Mesenchymal stem cell (in vitro differentiated cells and primary cell): ENCODE measurements at regions not wholly inside any gene's neighbourhood (a gene's known extent, or its start where the extent isn't known, plus 50 kb on each side); places are given as distances from the start of the nearest gene placed in this dataset.

Experiments
- DNase-seq: peaks from one replicate; pipeline ENCODE4 v3.0.0-alpha.2; 2013
- H2AFZ ChIP-seq: one replicate; pipeline ENCODE4 v1.6.1; 2013; ENCODE audit warnings: low read depth, mild to moderate bottlenecking, control low read depth, inconsistent platforms, low read length, moderate library complexity
- H2AK5ac ChIP-seq: 2 replicates; pipeline ENCODE4 v1.6.1; 2013; ENCODE audit warnings: low read length, moderate library complexity, mild to moderate bottlenecking, inconsistent platforms; ENCODE audit not compliant: severe bottlenecking
- H2BK120ac ChIP-seq: one replicate; pipeline ENCODE4 v1.6.1; 2013; ENCODE audit warnings: low read depth, mild to moderate bottlenecking, inconsistent platforms, low read length, moderate library complexity
- H2BK12ac ChIP-seq, 2 experiments: one replicate each; pipeline ENCODE4 v1.6.1; 2013; ENCODE audit warnings: inconsistent platforms in 2 of 2, low read length in 2 of 2, mild to moderate bottlenecking in 2 of 2, moderate library complexity in 2 of 2, control low read depth in 1 of 2
- H2BK15ac ChIP-seq: one replicate; pipeline ENCODE4 v1.6.1; 2013; ENCODE audit warnings: mild to moderate bottlenecking, low read depth, inconsistent platforms; ENCODE audit not compliant: poor library complexity, severe bottlenecking
- H2BK5ac ChIP-seq: 2 replicates; pipeline ENCODE4 v1.6.1; 2013; ENCODE audit warnings: low read depth, mild to moderate bottlenecking, low read length, control low read depth, inconsistent platforms; ENCODE audit not compliant: poor library complexity, severe bottlenecking
- H3K14ac ChIP-seq, 2 experiments: one replicate each; pipeline ENCODE4 v1.6.1; 2013; ENCODE audit warnings: inconsistent platforms in 2 of 2, low read length in 2 of 2, control low read depth in 1 of 2, mild to moderate bottlenecking in 1 of 2, moderate library complexity in 1 of 2
- H3K18ac ChIP-seq, 2 experiments: one replicate each; pipeline ENCODE4 v1.6.1; 2013; ENCODE audit warnings: inconsistent platforms in 2 of 2, low read length in 2 of 2, control low read depth in 1 of 2, low read depth in 1 of 2, mild to moderate bottlenecking in 1 of 2
- H3K23ac ChIP-seq, 2 experiments: one replicate each; pipeline ENCODE4 v1.6.1; 2013; ENCODE audit warnings: inconsistent platforms in 2 of 2, low read length in 2 of 2, mild to moderate bottlenecking in 2 of 2, moderate library complexity in 2 of 2, control low read depth in 1 of 2
- H3K27ac ChIP-seq: 2 replicates; pipeline ENCODE4 v1.5.1; 2013; ENCODE audit warnings: mild to moderate bottlenecking, moderate library complexity, low read length, control low read depth, inconsistent platforms; ENCODE audit not compliant: poor library complexity, severe bottlenecking
- H3K27me3 ChIP-seq, 2 experiments: 2 replicates each; pipeline versions ENCODE4 v1.6.1 to v1.7.0; 2013; ENCODE audit warnings: low read length in 2 of 2, mild to moderate bottlenecking in 2 of 2, moderate library complexity in 2 of 2, control low read depth in 1 of 2, inconsistent platforms in 1 of 2; ENCODE audit not compliant: control insufficient read depth in 1 of 2, insufficient read depth in 1 of 2
- H3K36me3 ChIP-seq, 2 experiments: 2 replicates each; pipeline versions ENCODE4 v1.6.1 to v1.7.0; 2013; ENCODE audit warnings: low read length in 2 of 2, control low read depth in 1 of 2, inconsistent platforms in 1 of 2, low read depth in 1 of 2, mild to moderate bottlenecking in 1 of 2; ENCODE audit not compliant: insufficient read depth in 2 of 2, control insufficient read depth in 1 of 2
- H3K4ac ChIP-seq, 2 experiments: one replicate each; pipeline ENCODE4 v1.6.1; 2013; ENCODE audit warnings: inconsistent platforms in 2 of 2, low read length in 2 of 2, mild to moderate bottlenecking in 2 of 2, moderate library complexity in 2 of 2, control low read depth in 1 of 2, low read depth in 1 of 2
- H3K4me1 ChIP-seq: 2 replicates; pipeline ENCODE4 v1.6.1; 2013; ENCODE audit warnings: low read depth, low read length, control low read depth; ENCODE audit not compliant: control insufficient read depth, insufficient read depth
- H3K4me2 ChIP-seq: 2 replicates; pipeline ENCODE4 v1.6.1; 2013; ENCODE audit warnings: low read length, mild to moderate bottlenecking, inconsistent platforms; ENCODE audit not compliant: poor library complexity, severe bottlenecking
- H3K4me3 ChIP-seq, 2 experiments: 2 replicates each; pipeline versions ENCODE4 v1.5.1 to v1.7.0; 2013; ENCODE audit warnings: low read length in 2 of 2, mild to moderate bottlenecking in 2 of 2, control low read depth in 1 of 2, low read depth in 1 of 2; ENCODE audit not compliant: insufficient read depth in 1 of 2
- H3K79me1 ChIP-seq: replicated peaks from 2 replicates; pipeline ENCODE4 v1.6.1; 2013; ENCODE audit warnings: mild to moderate bottlenecking, control low read depth, low read length, inconsistent platforms; ENCODE audit not compliant: poor library complexity, severe bottlenecking
- H3K9ac ChIP-seq: 2 replicates; pipeline ENCODE4 v1.7.0; 2013; ENCODE audit warnings: mild to moderate bottlenecking, low read length, moderate library complexity
- H3K9me3 ChIP-seq: 2 replicates; pipeline ENCODE4 v1.7.0; 2013; ENCODE audit warnings: mild to moderate bottlenecking, low read length; ENCODE audit not compliant: control insufficient read depth
- H4K8ac ChIP-seq: one replicate; pipeline ENCODE4 v1.6.1; 2013; ENCODE audit warnings: inconsistent platforms, mild to moderate bottlenecking, low read length, moderate library complexity
- H4K91ac ChIP-seq: one replicate; pipeline ENCODE4 v1.6.1; 2013; ENCODE audit warnings: mild to moderate bottlenecking, low read length, inconsistent platforms
- WGBS: methylation state at CpG from one replicate; pipeline ENCODE4 v1.1.7; 2013; ENCODE audit warnings: mixed read lengths; 5-methylcytosine and 5-hydroxymethylcytosine counted together

- no peaks in the 10 kb centered on the region for H3K36me3 ChIP-seq
- no peak overlapping the region for H3K9ac ChIP-seq
- H3K9me3 ChIP-seq = no peaks in the 10 kb centered on the region
- WGBS = 88% methylated on average over 4 of the region's 4 CpGs
- no peak overlapping the region for H3K4ac ChIP-seq
- H3K14ac ChIP-seq = no peak overlapping the region
- no peak overlapping the region for H2BK5ac ChIP-seq
- no peak overlapping the region for H2BK12ac ChIP-seq
- no peak overlapping the region for H3K4me2 ChIP-seq
- no peak overlapping the region for H4K8ac ChIP-seq
- H2BK15ac ChIP-seq = no peak overlapping the region
- H3K4me1 ChIP-seq = no peaks in the 10 kb centered on the region
- H4K91ac ChIP-seq = no peak overlapping the region
- H3K23ac ChIP-seq = no peak overlapping the region
- no peak overlapping the region for H2AFZ ChIP-seq
- no peaks in the 10 kb centered on the region for H3K79me1 ChIP-seq
- no peak overlapping the region for H3K4me3 ChIP-seq
- DNase-seq = no peak
- no peak overlapping the region for H3K18ac ChIP-seq
- no peak overlapping the region for H2BK120ac ChIP-seq
- H3K27ac ChIP-seq = no peak overlapping the region
- no peak overlapping the region for H2AK5ac ChIP-seq
- H3K27me3 ChIP-seq = no peaks in the 10 kb centered on the region
Measured at GRCh38 chr10:125605167-125605566, 77.8 kb downstream of the TEX36 start.

- H3K9ac ChIP-seq = no peak overlapping the region
- H3K4me2 ChIP-seq = no peak overlapping the region
- H3K18ac ChIP-seq = no peak overlapping the region
- no peak for DNase-seq
- no peak overlapping the region for H3K4me3 ChIP-seq
- H3K36me3 ChIP-seq = no peaks in the 10 kb centered on the region
- H3K9me3 ChIP-seq = peaks cover 5% of the 10 kb centered on the region
- H3K79me1 ChIP-seq = no peaks in the 10 kb centered on the region
- no peak overlapping the region for H2AFZ ChIP-seq
- no peak overlapping the region for H2BK120ac ChIP-seq
- H2AK5ac ChIP-seq = no peak overlapping the region
- no peak overlapping the region for H2BK12ac ChIP-seq
- no peak overlapping the region for H3K4ac ChIP-seq
- H3K4me1 ChIP-seq = no peaks in the 10 kb centered on the region
- no peak overlapping the region for H3K14ac ChIP-seq
- H2BK15ac ChIP-seq = no peak overlapping the region
- no peak overlapping the region for H4K91ac ChIP-seq
- no peak overlapping the region for H2BK5ac ChIP-seq
- no peak overlapping the region for H4K8ac ChIP-seq
- no peak overlapping the region for H3K23ac ChIP-seq
- 83% methylated on average over 13 of the region's 13 CpGs for WGBS
- no peak overlapping the region for H3K27ac ChIP-seq
- no peaks in the 10 kb centered on the region for H3K27me3 ChIP-seq
Measured at GRCh38 chr10:125602825-125603224, 80.1 kb downstream of the TEX36 start.

- Histone ChIP-seq H4K91ac (no peak overlapping the region), H2BK12ac (no peak overlapping the region), H3K27ac (no peak overlapping the region), H4K8ac (no peak overlapping the region), H3K18ac (no peak overlapping the region), H3K4me1 (no peaks in the 10 kb centered on the region), H3K23ac (no peak overlapping the region), H3K4ac (no peak overlapping the region), H3K4me2 (no peak overlapping the region), H3K79me1 (no peaks in the 10 kb centered on the region), H3K14ac (no peak overlapping the region), H2BK5ac (no peak overlapping the region), H3K9ac (no peak overlapping the region), H2BK15ac (no peak overlapping the region), H3K4me3 (no peak overlapping the region), H3K9me3 (peaks cover 29% of the 10 kb centered on the region), H2AK5ac (no peak overlapping the region), H2BK120ac (no peak overlapping the region), H3K36me3 (no peaks in the 10 kb centered on the region), H3K27me3 (no peaks in the 10 kb centered on the region), H2AFZ (no peak overlapping the region)
- no peak for DNase-seq
- WGBS = 67% methylated on average over 3 of the region's 4 CpGs
Measured at GRCh38 chr10:125599194-125599593, 83.8 kb downstream of the TEX36 start.

- Histone ChIP-seq H3K18ac (no peak overlapping the region), H3K14ac (no peak overlapping the region), H3K4ac (no peak overlapping the region), H3K4me3 (no peak overlapping the region), H3K23ac (no peak overlapping the region), H2BK12ac (no peak overlapping the region), H3K4me1 (no peaks in the 10 kb centered on the region), H2BK15ac (no peak overlapping the region), H3K9me3 (peaks cover 29% of the 10 kb centered on the region), H3K79me1 (no peaks in the 10 kb centered on the region), H3K27ac (no peak overlapping the region), H2BK5ac (no peak overlapping the region), H3K9ac (no peak overlapping the region), H3K36me3 (no peaks in the 10 kb centered on the region), H4K8ac (no peak overlapping the region), H3K4me2 (no peak overlapping the region), H3K27me3 (no peaks in the 10 kb centered on the region), H4K91ac (no peak overlapping the region), H2BK120ac (no peak overlapping the region), H2AFZ (no peak overlapping the region), H2AK5ac (no peak overlapping the region)
- no peak for DNase-seq
Measured at GRCh38 chr10:125595911-125596310, 87.1 kb downstream of the TEX36 start.
